GM12892 (cell line): ENCODE measurements at regions not wholly inside any gene's neighbourhood (a gene's known extent, or its start where the extent isn't known, plus 50 kb on each side); places are given as distances from the start of the nearest gene placed in this dataset.

Source experiments
- POLR2A ChIP-seq: IDR thresholded peaks from 2 replicates; pipeline ENCODE4 v1.6.1; 2011; ENCODE audit warnings: low read depth, low read length, control low read depth
- TAF1 ChIP-seq: IDR thresholded peaks from 2 replicates; pipeline ENCODE4 v1.6.1; 2011; ENCODE audit warnings: low read depth, mild to moderate bottlenecking, control low read depth, low read length, borderline replicate concordance

DNA sequence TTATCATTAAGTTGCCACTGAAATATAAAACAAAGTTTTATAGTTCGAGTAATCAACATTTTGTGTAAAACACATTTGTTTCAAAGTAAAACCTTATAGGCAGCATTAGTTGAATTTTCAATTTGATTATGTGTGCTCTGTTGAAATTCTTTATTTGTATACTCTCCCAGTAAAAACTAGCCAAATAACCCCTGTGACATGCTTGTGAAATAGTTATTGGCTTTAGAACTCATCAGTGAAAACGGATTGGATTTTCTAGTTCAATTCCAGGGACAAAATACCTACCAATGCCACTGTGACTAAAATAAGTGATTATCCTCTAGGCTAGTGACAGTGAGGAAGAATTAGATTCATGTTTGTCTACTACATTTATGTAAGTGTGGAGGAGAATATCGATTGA is 212.9 kb downstream of the TMEM200A start:
- TF ChIP-seq POLR2A (no peak), TAF1 (no peak)
